GM23338 (cell line): ENCODE measurements at regions not wholly inside any gene's neighbourhood (a gene's known extent, or its start where the extent isn't known, plus 50 kb on each side); places are given as distances from the start of the nearest gene placed in this dataset.

Experiments used
- ATAC-seq: fragments of 200-7000 bp; cut with Tn5 transposase; 3 replicates; pipeline ENCODE4 v1.9.1; 2020
- DNase-seq: peaks from one replicate; pipeline ENCODE4 v3.0.0-alpha.2; 2015; ENCODE audit warnings: low spot score
- H2AFZ ChIP-seq: fragments of 200-600 bp; sonication (generic); 2 replicates; pipeline ENCODE4 v1.8.0; 2016; ENCODE audit warnings: antibody characterized with exemption, mild to moderate bottlenecking, moderate library complexity
- H3F3A ChIP-seq: fragments of 200-600 bp; sonication (generic); replicated peaks from 2 replicates; pipeline ENCODE4 v1.8.0; 2017; ENCODE audit warnings: antibody characterized with exemption, mixed run types, low read depth
- H3K27ac ChIP-seq: fragments of 200-600 bp; sonication (generic); 2 replicates; pipeline ENCODE4 v1.6.1; 2016; ENCODE audit warnings: low read depth
- H3K27me3 ChIP-seq: fragments of 200-600 bp; sonication (generic); 2 replicates; pipeline ENCODE4 v1.8.0; 2016; ENCODE audit warnings: mild to moderate bottlenecking, mixed run types, moderate library complexity; ENCODE audit not compliant: insufficient read depth
- H3K36me3 ChIP-seq: fragments of 200-600 bp; sonication (generic); 2 replicates; pipeline ENCODE4 v1.8.0; 2016; ENCODE audit warnings: mild to moderate bottlenecking; ENCODE audit not compliant: insufficient read depth
- H3K4me1 ChIP-seq: fragments of 200-600 bp; sonication (generic); 2 replicates; pipeline ENCODE4 v1.8.0; 2016; ENCODE audit warnings: mild to moderate bottlenecking, moderate library complexity; ENCODE audit not compliant: insufficient read depth
- H3K4me2 ChIP-seq: fragments of 200-600 bp; sonication (generic); 2 replicates; pipeline ENCODE4 v1.7.1; 2017; ENCODE audit warnings: mixed run types
- H3K4me3 ChIP-seq: fragments of 200-600 bp; sonication (generic); 2 replicates; pipeline ENCODE4 v1.6.1; 2016; ENCODE audit warnings: mixed run types
- H3K79me2 ChIP-seq: fragments of 200-600 bp; sonication (generic); replicated peaks from 2 replicates; pipeline ENCODE4 v1.8.0; 2017; ENCODE audit warnings: mild to moderate bottlenecking; ENCODE audit not compliant: insufficient read depth
- H3K9me2 ChIP-seq: fragments of 200-600 bp; sonication (generic); 2 replicates; pipeline ENCODE4 v1.8.0; 2017; ENCODE audit not compliant: insufficient read depth
- H4K20me1 ChIP-seq: fragments of 200-600 bp; sonication (generic); replicated peaks from 2 replicates; pipeline ENCODE4 v1.8.0; 2017; ENCODE audit warnings: mild to moderate bottlenecking; ENCODE audit not compliant: insufficient read depth
- H3K27ac Mint-ChIP-seq: 2 replicates; pipeline ENCODE4 v1.8.0; 2020; ENCODE audit warnings: inconsistent platforms, mild to moderate bottlenecking, moderate library complexity, mixed read lengths
- H3K27me3 Mint-ChIP-seq: 3 replicates; pipeline ENCODE4 v1.8.0; 2022; ENCODE audit warnings: low read depth, mild to moderate bottlenecking, moderate library complexity, mixed read lengths, inconsistent platforms; ENCODE audit not compliant: insufficient read depth, poor library complexity
- H3K36me3 Mint-ChIP-seq: 3 replicates; pipeline ENCODE4 v1.8.0; 2021; ENCODE audit warnings: low read depth, mild to moderate bottlenecking, inconsistent platforms, moderate library complexity, mixed read lengths
- H3K4me1 Mint-ChIP-seq: 3 replicates; pipeline ENCODE4 v1.8.0; 2020; ENCODE audit warnings: mild to moderate bottlenecking, inconsistent platforms, mixed read lengths
- H3K4me3 Mint-ChIP-seq: 3 replicates; pipeline ENCODE4 v1.8.0; 2021; ENCODE audit warnings: moderate library complexity, mild to moderate bottlenecking, inconsistent platforms, mixed read lengths
- H3K9me3 Mint-ChIP-seq: 3 replicates; pipeline ENCODE4 v1.8.0; 2020; ENCODE audit warnings: moderate library complexity, mild to moderate bottlenecking, inconsistent platforms, mixed read lengths
- CREB1 ChIP-seq: fragments of 250-450 bp; sonication (Bioruptor Pico); IDR thresholded peaks from 2 replicates; pipeline ENCODE4 v1.5.0; 2020; ENCODE audit warnings: low read depth, mild to moderate bottlenecking, moderate library complexity
- CTCF ChIP-seq, 2 experiments: fragments of 200-600 bp in 1 of 2; sonication (generic) in 1 of 2; conservative IDR thresholded peaks; 2 replicates each; pipeline versions ENCODE4 v1.5.1 to v1.6.1; 2016 to 2017; ENCODE audit warnings: antibody characterized with exemption in 2 of 2, low read depth in 2 of 2, mild to moderate bottlenecking in 2 of 2, moderate library complexity in 1 of 2
- EZH2phosphoT487 ChIP-seq: fragments of 200-600 bp; sonication (generic); IDR thresholded peaks from one replicate; pipeline ENCODE4 v1.8.1; 2018; ENCODE audit warnings: antibody characterized with exemption; ENCODE audit not compliant: unreplicated experiment
- REST ChIP-seq: IDR thresholded peaks from one replicate; pipeline ENCODE4 v1.6.1; 2018; ENCODE audit warnings: antibody characterized with exemption; ENCODE audit not compliant: unreplicated experiment
- ZNF114 ChIP-seq: fragments of 250-450 bp; sonication (Bioruptor Pico); IDR thresholded peaks from 2 replicates; pipeline ENCODE4 v1.5.0; 2020; ENCODE audit warnings: mild to moderate bottlenecking, moderate library complexity
- ZNF331 ChIP-seq: fragments of 250-450 bp; sonication (Bioruptor Pico); IDR thresholded peaks from 2 replicates; pipeline ENCODE4 v1.5.0; 2020; ENCODE audit warnings: low read depth, mild to moderate bottlenecking, moderate library complexity
- ZNF462 ChIP-seq: fragments of 250-450 bp; sonication (Bioruptor Pico); IDR thresholded peaks from 2 replicates; pipeline ENCODE4 v1.5.0; 2020; ENCODE audit warnings: mild to moderate bottlenecking, moderate library complexity

GRCh38 chr21:45341261-45341660 is 53.6 kb upstream of the POFUT2 start:
- H2AFZ ChIP-seq: no peak overlapping the region
- peaks cover 6% of the 10 kb centered on the region; the same call in 1 of the 3 replicates for H3K9me3 Mint-ChIP-seq
- no peak overlapping the region for H3K27ac Mint-ChIP-seq
- ATAC-seq (no peak), DNase-seq (no peak)
- H3K9me2 ChIP-seq: no peaks in the 10 kb centered on the region
- H3K36me3 Mint-ChIP-seq: 0 out of 3 replicates have a peak, but pooled peaks cover 2% of the 10 kb centered on the region
- H3K36me3 ChIP-seq: no peaks in the 10 kb centered on the region
- H3K4me1 ChIP-seq: no peaks in the 10 kb centered on the region
- no peak overlapping the region for H3K4me3 ChIP-seq
- H3F3A ChIP-seq: no peaks in the 10 kb centered on the region
- H3K27me3 Mint-ChIP-seq: peaks cover 8% of the 10 kb centered on the region
- no peak overlapping the region for H3K4me3 Mint-ChIP-seq
- no peaks in the 10 kb centered on the region for H4K20me1 ChIP-seq
- H3K27me3 ChIP-seq: no peaks in the 10 kb centered on the region
- H3K79me2 ChIP-seq: no peaks in the 10 kb centered on the region
- peaks cover 9% of the 10 kb centered on the region for H3K4me1 Mint-ChIP-seq
- TF ChIP-seq EZH2phosphoT487 (no peak), ZNF331 (CRISPR knock-in tag) (no peak), CTCF (conservative IDR thresholded peaks at IDR 0.05; ENCODE audit: low read depth in 2 of 2) (no peak), REST (no peak), ZNF462 (CRISPR knock-in tag) (no peak), CREB1 (CRISPR knock-in tag) (no peak), ZNF114 (no peak)
- H3K27ac ChIP-seq: no peak overlapping the region
- no peak overlapping the region for H3K4me2 ChIP-seq
